GM23338 (cell line): ENCODE measurements at regions not wholly inside any gene's neighbourhood (a gene's known extent, or its start where the extent isn't known, plus 50 kb on each side); places are given as distances from the start of the nearest gene placed in this dataset.

Experiments used
- ATAC-seq: fragments of 200-7000 bp; cut with Tn5 transposase; 3 replicates; pipeline ENCODE4 v1.9.1; 2020
- DNase-seq: peaks from one replicate; pipeline ENCODE4 v3.0.0-alpha.2; 2015; ENCODE audit warnings: low spot score
- H2AFZ ChIP-seq: fragments of 200-600 bp; sonication (generic); 2 replicates; pipeline ENCODE4 v1.8.0; 2016; ENCODE audit warnings: antibody characterized with exemption, mild to moderate bottlenecking, moderate library complexity
- H3F3A ChIP-seq: fragments of 200-600 bp; sonication (generic); replicated peaks from 2 replicates; pipeline ENCODE4 v1.8.0; 2017; ENCODE audit warnings: antibody characterized with exemption, mixed run types, low read depth
- H3K27ac ChIP-seq: fragments of 200-600 bp; sonication (generic); 2 replicates; pipeline ENCODE4 v1.6.1; 2016; ENCODE audit warnings: low read depth
- H3K27me3 ChIP-seq: fragments of 200-600 bp; sonication (generic); 2 replicates; pipeline ENCODE4 v1.8.0; 2016; ENCODE audit warnings: mild to moderate bottlenecking, mixed run types, moderate library complexity; ENCODE audit not compliant: insufficient read depth
- H3K36me3 ChIP-seq: fragments of 200-600 bp; sonication (generic); 2 replicates; pipeline ENCODE4 v1.8.0; 2016; ENCODE audit warnings: mild to moderate bottlenecking; ENCODE audit not compliant: insufficient read depth
- H3K4me1 ChIP-seq: fragments of 200-600 bp; sonication (generic); 2 replicates; pipeline ENCODE4 v1.8.0; 2016; ENCODE audit warnings: mild to moderate bottlenecking, moderate library complexity; ENCODE audit not compliant: insufficient read depth
- H3K4me2 ChIP-seq: fragments of 200-600 bp; sonication (generic); 2 replicates; pipeline ENCODE4 v1.7.1; 2017; ENCODE audit warnings: mixed run types
- H3K4me3 ChIP-seq: fragments of 200-600 bp; sonication (generic); 2 replicates; pipeline ENCODE4 v1.6.1; 2016; ENCODE audit warnings: mixed run types
- H3K79me2 ChIP-seq: fragments of 200-600 bp; sonication (generic); replicated peaks from 2 replicates; pipeline ENCODE4 v1.8.0; 2017; ENCODE audit warnings: mild to moderate bottlenecking; ENCODE audit not compliant: insufficient read depth
- H3K9me2 ChIP-seq: fragments of 200-600 bp; sonication (generic); 2 replicates; pipeline ENCODE4 v1.8.0; 2017; ENCODE audit not compliant: insufficient read depth
- H4K20me1 ChIP-seq: fragments of 200-600 bp; sonication (generic); replicated peaks from 2 replicates; pipeline ENCODE4 v1.8.0; 2017; ENCODE audit warnings: mild to moderate bottlenecking; ENCODE audit not compliant: insufficient read depth
- H3K27ac Mint-ChIP-seq: 2 replicates; pipeline ENCODE4 v1.8.0; 2020; ENCODE audit warnings: inconsistent platforms, mild to moderate bottlenecking, moderate library complexity, mixed read lengths
- H3K27me3 Mint-ChIP-seq: 3 replicates; pipeline ENCODE4 v1.8.0; 2022; ENCODE audit warnings: low read depth, mild to moderate bottlenecking, moderate library complexity, mixed read lengths, inconsistent platforms; ENCODE audit not compliant: insufficient read depth, poor library complexity
- H3K36me3 Mint-ChIP-seq: 3 replicates; pipeline ENCODE4 v1.8.0; 2021; ENCODE audit warnings: low read depth, mild to moderate bottlenecking, inconsistent platforms, moderate library complexity, mixed read lengths
- H3K4me1 Mint-ChIP-seq: 3 replicates; pipeline ENCODE4 v1.8.0; 2020; ENCODE audit warnings: mild to moderate bottlenecking, inconsistent platforms, mixed read lengths
- H3K4me3 Mint-ChIP-seq: 3 replicates; pipeline ENCODE4 v1.8.0; 2021; ENCODE audit warnings: moderate library complexity, mild to moderate bottlenecking, inconsistent platforms, mixed read lengths
- H3K9me3 Mint-ChIP-seq: 3 replicates; pipeline ENCODE4 v1.8.0; 2020; ENCODE audit warnings: moderate library complexity, mild to moderate bottlenecking, inconsistent platforms, mixed read lengths
- CTCF ChIP-seq, 2 experiments: fragments of 200-600 bp in 1 of 2; sonication (generic) in 1 of 2; conservative IDR thresholded peaks; 2 replicates each; pipeline versions ENCODE4 v1.5.1 to v1.6.1; 2016 to 2017; ENCODE audit warnings: antibody characterized with exemption in 2 of 2, low read depth in 2 of 2, mild to moderate bottlenecking in 2 of 2, moderate library complexity in 1 of 2
- NANOG ChIP-seq: IDR thresholded peaks from 2 replicates; pipeline ENCODE4 v1.6.1; 2016; ENCODE audit warnings: antibody characterized with exemption, borderline replicate concordance
- POLR2AphosphoS5 ChIP-seq: IDR thresholded peaks from 2 replicates; pipeline ENCODE4 v1.6.1; 2016; ENCODE audit warnings: antibody characterized with exemption, low read depth
- ZNF114 ChIP-seq: fragments of 250-450 bp; sonication (Bioruptor Pico); IDR thresholded peaks from 2 replicates; pipeline ENCODE4 v1.5.0; 2020; ENCODE audit warnings: mild to moderate bottlenecking, moderate library complexity
- ZNF462 ChIP-seq: fragments of 250-450 bp; sonication (Bioruptor Pico); IDR thresholded peaks from 2 replicates; pipeline ENCODE4 v1.5.0; 2020; ENCODE audit warnings: mild to moderate bottlenecking, moderate library complexity
- TF ChIP-seq, protein P1 (sequence below): IDR thresholded peaks from 2 replicates; pipeline ENCODE4 v1.6.1; 2016; ENCODE audit warnings: antibody characterized with exemption

DNA sequence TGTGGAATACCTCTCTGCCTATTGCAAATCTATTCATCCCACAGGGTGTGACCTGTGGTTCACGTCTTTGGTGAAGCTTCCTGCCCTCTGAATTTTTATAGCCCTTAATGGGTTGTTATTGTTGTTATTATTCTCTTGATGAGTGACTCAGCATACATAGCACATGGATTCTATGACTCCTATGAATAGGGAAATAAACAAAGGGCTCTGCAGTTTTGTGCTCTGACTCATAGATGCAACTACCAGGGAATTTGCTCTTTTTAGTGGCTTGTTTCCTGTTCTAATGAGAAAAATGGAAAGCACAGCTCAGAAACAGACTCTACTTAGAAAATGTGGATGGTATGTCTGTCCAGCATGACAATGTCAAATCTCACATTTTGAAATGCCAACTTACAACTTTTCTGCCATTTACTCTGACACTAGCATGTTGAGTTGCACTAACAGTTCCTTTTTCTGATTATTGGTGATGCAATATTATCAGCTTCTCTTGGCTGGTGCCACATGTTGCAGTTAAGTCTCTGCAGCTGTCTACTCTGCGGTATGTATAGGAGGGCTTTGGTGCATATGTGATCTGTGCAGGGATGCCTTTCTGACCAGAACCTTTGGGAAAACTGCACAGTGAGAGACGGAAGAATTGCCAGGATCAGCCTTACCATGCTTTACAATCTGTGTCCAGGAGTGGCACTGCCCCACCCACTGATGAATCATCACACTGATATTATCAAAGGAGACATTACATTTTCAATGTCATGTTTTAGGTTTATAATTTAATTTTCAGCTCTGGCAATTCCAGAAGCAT, 996.4 kb upstream of the WWC1 start:
- H3K4me3 ChIP-seq, result no peak overlapping the region
- TF ChIP-seq CTCF (conservative IDR thresholded peaks at IDR 0.05; ENCODE audit: low read depth in 2 of 2) (no peak), NANOG (peak; percentile 94), ZNF462 (CRISPR knock-in tag) (no peak), POLR2AphosphoS5 (no peak), ZNF114 (CRISPR knock-in tag) (no peak)
- TF ChIP-seq, protein P1, sequence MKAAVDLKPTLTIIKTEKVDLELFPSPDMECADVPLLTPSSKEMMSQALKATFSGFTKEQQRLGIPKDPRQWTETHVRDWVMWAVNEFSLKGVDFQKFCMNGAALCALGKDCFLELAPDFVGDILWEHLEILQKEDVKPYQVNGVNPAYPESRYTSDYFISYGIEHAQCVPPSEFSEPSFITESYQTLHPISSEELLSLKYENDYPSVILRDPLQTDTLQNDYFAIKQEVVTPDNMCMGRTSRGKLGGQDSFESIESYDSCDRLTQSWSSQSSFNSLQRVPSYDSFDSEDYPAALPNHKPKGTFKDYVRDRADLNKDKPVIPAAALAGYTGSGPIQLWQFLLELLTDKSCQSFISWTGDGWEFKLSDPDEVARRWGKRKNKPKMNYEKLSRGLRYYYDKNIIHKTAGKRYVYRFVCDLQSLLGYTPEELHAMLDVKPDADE, result no peak
- Mint-ChIP-seq H3K27ac (peak overlapping the region; percentile 84), H3K4me3 (no peak overlapping the region), H3K9me3 (peaks cover 12% of the 10 kb centered on the region), H3K36me3 (peaks cover 39% of the 10 kb centered on the region), H3K27me3 (peaks cover 7% of the 10 kb centered on the region), H3K4me1 (peaks cover 50% of the 10 kb centered on the region)
- ATAC-seq (peak; percentile 39; the same call in 1 of the 3 replicates), DNase-seq (peak; percentile 65)
- peaks cover 43% of the 10 kb centered on the region for H3K4me1 ChIP-seq
- H4K20me1 ChIP-seq, result no peaks in the 10 kb centered on the region
- H3K27me3 ChIP-seq, result no peaks in the 10 kb centered on the region
- no peaks in the 10 kb centered on the region for H3F3A ChIP-seq
- H3K27ac ChIP-seq, result peak overlapping the region; percentile 86
- no peaks in the 10 kb centered on the region for H3K79me2 ChIP-seq
- no peaks in the 10 kb centered on the region for H3K36me3 ChIP-seq
- peak overlapping the region; percentile 45 for H3K4me2 ChIP-seq
- H2AFZ ChIP-seq, result no peak overlapping the region
- no peaks in the 10 kb centered on the region for H3K9me2 ChIP-seq
